ENCODE measurements at regions not wholly inside any gene's neighbourhood (a gene's known extent, or its start where the extent isn't known, plus 50 kb on each side); places are given as distances from the start of the nearest gene placed in this dataset.

GRCh38 chr3:102096066-102096465 is 246.8 kb downstream of the NFKBIZ start:
- no peak for DNase-seq (ENCODE audit: low read depth)
- in situ Hi-C loops (cut with HindIII; ENCODE audit: low sequenced_read_pairs) = no loop called here
- H3K4me3 ChIP-seq (ENCODE audit: low read depth, low read length) = no peak overlapping the region
- no peak for TF ChIP-seq CTCF (IDR thresholded peaks at IDR 0.05; ENCODE audit: low read depth, low read length, missing control alignments)

DNA sequence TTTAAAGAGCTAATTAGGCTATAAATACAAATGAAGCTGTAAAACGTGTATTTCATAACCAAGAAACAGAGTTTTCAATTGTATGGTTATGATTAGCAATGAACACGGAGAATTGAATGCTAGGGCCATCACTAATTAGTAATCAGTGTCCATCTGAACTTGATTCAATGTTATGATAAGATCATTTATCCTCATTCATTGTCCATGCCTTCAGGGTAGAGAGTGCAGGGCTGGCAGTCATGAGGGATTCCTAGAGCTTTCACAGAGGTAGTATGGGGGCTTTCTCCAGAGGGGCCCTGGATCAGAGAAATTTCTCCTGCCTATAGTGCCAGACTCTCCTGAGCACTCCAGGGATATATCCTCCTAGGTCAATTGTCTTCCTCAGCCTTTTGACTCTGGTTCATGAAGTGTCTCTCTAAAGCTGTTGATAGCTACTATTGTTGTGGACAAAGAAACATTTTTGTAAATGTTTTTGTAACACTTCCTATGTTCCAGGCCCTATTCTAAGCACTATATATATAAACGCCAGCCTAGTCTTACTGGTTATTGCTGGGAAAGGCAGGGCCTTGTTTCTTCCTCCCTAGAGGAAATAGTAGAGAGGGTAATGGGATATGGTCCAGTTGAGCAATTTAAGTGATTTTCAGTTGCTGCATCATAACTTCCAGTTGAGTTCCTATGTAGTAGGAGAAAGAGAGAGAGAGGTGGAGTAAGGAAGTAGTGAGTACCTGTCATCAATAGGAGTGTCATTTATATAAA is 249.0 kb downstream of the NFKBIZ start:
- no peak overlapping the region for H3K4me3 ChIP-seq (ENCODE audit: low read depth, low read length)
- in situ Hi-C loops (cut with HindIII; ENCODE audit: low sequenced_read_pairs) = no loop called here
- DNase-seq (ENCODE audit: low read depth) = no peak
- no peak for TF ChIP-seq CTCF (IDR thresholded peaks at IDR 0.05; ENCODE audit: low read depth, low read length, missing control alignments)

- in situ Hi-C loops (cut with HindIII; ENCODE audit: low sequenced_read_pairs) = no loop called here
- no peak for TF ChIP-seq CTCF (IDR thresholded peaks at IDR 0.05; ENCODE audit: low read depth, low read length, missing control alignments)
- no peak for DNase-seq (ENCODE audit: low read depth)
- no peak overlapping the region for H3K4me3 ChIP-seq (ENCODE audit: low read depth, low read length)
These were observed 250.6 kb downstream of the NFKBIZ start for GRCh38 chr3:102099913-102100312.

GRCh38 chr3:102102394-102102793 is 253.1 kb downstream of the NFKBIZ start:
- no peak for TF ChIP-seq CTCF (IDR thresholded peaks at IDR 0.05; ENCODE audit: low read depth, low read length, missing control alignments)
- in situ Hi-C loops (cut with HindIII; ENCODE audit: low sequenced_read_pairs) = no loop called here
- H3K4me3 ChIP-seq (ENCODE audit: low read depth, low read length) = no peak overlapping the region
- no peak for DNase-seq (ENCODE audit: low read depth)

DNA sequence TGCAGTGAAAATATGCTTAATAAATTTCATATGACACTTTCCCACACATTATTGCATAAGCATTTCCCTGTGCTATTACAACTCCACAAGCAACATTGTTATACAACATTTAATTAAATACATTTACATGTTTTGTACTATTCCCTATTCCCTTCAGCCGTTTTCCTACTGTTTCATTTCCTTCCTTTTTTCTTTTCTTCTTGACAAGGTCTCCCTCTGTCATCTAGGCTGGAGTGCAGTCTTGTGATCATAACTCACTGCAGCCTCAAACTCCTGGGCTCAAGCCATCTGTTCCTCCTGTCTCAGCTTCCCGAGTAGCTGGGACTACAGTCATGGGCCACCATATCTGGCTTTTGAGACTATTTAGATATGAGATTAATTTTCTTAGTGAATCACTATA is 254.7 kb downstream of the NFKBIZ start:
- in situ Hi-C loops (cut with HindIII; ENCODE audit: low sequenced_read_pairs) = no loop called here

DNA sequence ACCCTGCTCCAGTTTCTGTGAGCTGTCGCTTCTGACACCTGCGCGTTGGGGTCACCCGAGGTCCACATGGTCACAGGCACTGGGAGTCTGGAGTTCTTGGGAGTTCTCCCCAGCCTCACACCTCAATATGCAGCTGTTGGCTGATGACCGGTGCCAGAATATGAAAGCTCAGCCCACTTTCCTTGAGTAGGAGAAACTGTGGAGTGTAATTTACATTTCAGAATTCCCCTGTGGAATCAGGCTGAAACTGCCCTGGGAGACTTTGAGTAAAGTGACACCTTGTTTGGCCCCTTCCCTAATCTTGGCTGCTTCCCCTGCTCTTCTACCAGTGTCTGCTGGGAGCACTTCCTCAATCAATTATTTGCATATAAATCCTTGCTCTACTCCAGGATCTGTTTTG is 255.9 kb downstream of the NFKBIZ start:
- in situ Hi-C loops (cut with HindIII; ENCODE audit: low sequenced_read_pairs) = no loop called here
- DNase-seq (ENCODE audit: low read depth) = no peak
- no peak for TF ChIP-seq CTCF (IDR thresholded peaks at IDR 0.05; ENCODE audit: low read depth, low read length, missing control alignments)
- H3K4me3 ChIP-seq (ENCODE audit: low read depth, low read length) = no peak overlapping the region

More for the DNA sequence above, 254.7 kb downstream of the NFKBIZ start:
- TF ChIP-seq CTCF (IDR thresholded peaks at IDR 0.05; ENCODE audit: low read depth, low read length, missing control alignments) = no peak
- H3K4me3 ChIP-seq (ENCODE audit: low read depth, low read length) = no peak overlapping the region
- no peak for DNase-seq (ENCODE audit: low read depth)

Data from astrocyte of the cerebellum (primary cell).